ENCODE measurements at regions not wholly inside any gene's neighbourhood (a gene's known extent, or its start where the extent isn't known, plus 50 kb on each side); places are given as distances from the start of the nearest gene placed in this dataset.

DNA sequence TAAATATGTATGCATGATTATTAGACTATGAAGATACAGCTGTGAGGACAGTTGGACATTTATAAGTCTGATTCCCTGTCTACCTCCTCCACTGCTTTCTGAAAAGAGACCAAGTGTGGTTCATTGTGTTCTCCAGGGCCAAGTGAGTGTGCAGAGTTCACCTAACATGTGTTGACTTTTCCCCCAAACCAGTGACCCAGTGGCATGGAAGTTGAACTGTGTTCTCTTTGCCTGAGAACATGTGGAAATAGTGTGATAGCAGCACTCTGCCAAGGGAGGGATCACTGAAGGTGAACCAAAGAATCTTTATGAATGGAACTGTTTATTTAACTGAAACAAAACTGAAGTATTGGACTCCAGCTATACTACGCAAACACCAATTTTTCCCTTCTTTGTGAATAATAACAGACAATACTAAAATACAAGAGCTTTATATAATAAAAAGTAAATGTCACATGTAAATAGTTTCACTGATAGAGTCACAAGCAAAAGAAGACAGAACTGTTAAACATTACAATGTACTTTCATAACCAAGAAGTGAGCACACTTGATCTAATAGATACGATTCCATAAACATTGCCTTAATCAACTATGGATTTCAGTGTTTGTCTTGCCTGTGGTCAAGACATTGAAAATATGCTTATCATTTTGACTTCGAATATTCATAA lies 200.3 kb upstream of the FUT9 start (continued):
- TF ChIP-seq, protein P1, sequence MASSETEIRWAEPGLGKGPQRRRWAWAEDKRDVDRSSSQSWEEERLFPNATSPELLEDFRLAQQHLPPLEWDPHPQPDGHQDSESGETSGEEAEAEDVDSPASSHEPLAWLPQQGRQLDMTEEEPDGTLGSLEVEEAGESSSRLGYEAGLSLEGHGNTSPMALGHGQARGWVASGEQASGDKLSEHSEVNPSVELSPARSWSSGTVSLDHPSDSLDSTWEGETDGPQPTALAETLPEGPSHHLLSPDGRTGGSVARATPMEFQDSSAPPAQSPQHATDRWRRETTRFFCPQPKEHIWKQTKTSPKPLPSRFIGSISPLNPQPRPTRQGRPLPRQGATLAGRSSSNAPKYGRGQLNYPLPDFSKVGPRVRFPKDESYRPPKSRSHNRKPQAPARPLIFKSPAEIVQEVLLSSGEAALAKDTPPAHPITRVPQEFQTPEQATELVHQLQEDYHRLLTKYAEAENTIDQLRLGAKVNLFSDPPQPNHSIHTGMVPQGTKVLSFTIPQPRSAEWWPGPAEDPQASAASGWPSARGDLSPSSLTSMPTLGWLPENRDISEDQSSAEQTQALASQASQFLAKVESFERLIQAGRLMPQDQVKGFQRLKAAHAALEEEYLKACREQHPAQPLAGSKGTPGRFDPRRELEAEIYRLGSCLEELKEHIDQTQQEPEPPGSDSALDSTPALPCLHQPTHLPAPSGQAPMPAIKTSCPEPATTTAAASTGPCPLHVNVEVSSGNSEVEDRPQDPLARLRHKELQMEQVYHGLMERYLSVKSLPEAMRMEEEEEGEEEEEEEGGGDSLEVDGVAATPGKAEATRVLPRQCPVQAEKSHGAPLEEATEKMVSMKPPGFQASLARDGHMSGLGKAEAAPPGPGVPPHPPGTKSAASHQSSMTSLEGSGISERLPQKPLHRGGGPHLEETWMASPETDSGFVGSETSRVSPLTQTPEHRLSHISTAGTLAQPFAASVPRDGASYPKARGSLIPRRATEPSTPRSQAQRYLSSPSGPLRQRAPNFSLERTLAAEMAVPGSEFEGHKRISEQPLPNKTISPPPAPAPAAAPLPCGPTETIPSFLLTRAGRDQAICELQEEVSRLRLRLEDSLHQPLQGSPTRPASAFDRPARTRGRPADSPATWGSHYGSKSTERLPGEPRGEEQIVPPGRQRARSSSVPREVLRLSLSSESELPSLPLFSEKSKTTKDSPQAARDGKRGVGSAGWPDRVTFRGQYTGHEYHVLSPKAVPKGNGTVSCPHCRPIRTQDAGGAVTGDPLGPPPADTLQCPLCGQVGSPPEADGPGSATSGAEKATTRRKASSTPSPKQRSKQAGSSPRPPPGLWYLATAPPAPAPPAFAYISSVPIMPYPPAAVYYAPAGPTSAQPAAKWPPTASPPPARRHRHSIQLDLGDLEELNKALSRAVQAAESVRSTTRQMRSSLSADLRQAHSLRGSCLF (CRISPR knock-in tag; IDR thresholded peaks at IDR 0.05; ENCODE audit: borderline replicate concordance): no peak
- TF ChIP-seq ISX (CRISPR knock-in tag; conservative IDR thresholded peaks at IDR 0.05) (no peak), RAD51 (IDR thresholded peaks at IDR 0.05; ENCODE audit: borderline replicate concordance) (no peak), ZNF343 (CRISPR knock-in tag; IDR thresholded peaks at IDR 0.05) (no peak), ZNF33A (CRISPR knock-in tag; IDR thresholded peaks at IDR 0.05; ENCODE audit: borderline replicate concordance) (no peak), NFKB2 (CRISPR knock-in tag; IDR thresholded peaks at IDR 0.05; ENCODE audit: borderline replicate concordance) (no peak), ATF1 (CRISPR knock-in tag; IDR thresholded peaks at IDR 0.05) (peak; percentile 60; the same call in 1 of the 2 replicates), ZNF629 (CRISPR knock-in tag; conservative IDR thresholded peaks at IDR 0.05) (peak; percentile 74), YEATS4 (CRISPR knock-in tag; IDR thresholded peaks at IDR 0.05; ENCODE audit: borderline replicate concordance) (peak; percentile 60; the same call in 1 of the 2 replicates), ZNF709 (CRISPR knock-in tag; IDR thresholded peaks at IDR 0.05) (no peak), ZNF546 (CRISPR knock-in tag; conservative IDR thresholded peaks at IDR 0.05) (no peak), JARID2 (CRISPR knock-in tag; IDR thresholded peaks at IDR 0.05; ENCODE audit: insufficient replicate concordance) (peak; percentile 67)
- TF ChIP-seq, protein P2, sequence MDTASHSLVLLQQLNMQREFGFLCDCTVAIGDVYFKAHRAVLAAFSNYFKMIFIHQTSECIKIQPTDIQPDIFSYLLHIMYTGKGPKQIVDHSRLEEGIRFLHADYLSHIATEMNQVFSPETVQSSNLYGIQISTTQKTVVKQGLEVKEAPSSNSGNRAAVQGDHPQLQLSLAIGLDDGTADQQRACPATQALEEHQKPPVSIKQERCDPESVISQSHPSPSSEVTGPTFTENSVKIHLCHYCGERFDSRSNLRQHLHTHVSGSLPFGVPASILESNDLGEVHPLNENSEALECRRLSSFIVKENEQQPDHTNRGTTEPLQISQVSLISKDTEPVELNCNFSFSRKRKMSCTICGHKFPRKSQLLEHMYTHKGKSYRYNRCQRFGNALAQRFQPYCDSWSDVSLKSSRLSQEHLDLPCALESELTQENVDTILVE (CRISPR knock-in tag; IDR thresholded peaks at IDR 0.05): peak; percentile 88
- TF ChIP-seq, protein P3, sequence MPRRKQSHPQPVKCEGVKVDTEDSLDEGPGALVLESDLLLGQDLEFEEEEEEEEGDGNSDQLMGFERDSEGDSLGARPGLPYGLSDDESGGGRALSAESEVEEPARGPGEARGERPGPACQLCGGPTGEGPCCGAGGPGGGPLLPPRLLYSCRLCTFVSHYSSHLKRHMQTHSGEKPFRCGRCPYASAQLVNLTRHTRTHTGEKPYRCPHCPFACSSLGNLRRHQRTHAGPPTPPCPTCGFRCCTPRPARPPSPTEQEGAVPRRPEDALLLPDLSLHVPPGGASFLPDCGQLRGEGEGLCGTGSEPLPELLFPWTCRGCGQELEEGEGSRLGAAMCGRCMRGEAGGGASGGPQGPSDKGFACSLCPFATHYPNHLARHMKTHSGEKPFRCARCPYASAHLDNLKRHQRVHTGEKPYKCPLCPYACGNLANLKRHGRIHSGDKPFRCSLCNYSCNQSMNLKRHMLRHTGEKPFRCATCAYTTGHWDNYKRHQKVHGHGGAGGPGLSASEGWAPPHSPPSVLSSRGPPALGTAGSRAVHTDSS (CRISPR knock-in tag; conservative IDR thresholded peaks at IDR 0.05): no peak
- TF ChIP-seq, protein P4, sequence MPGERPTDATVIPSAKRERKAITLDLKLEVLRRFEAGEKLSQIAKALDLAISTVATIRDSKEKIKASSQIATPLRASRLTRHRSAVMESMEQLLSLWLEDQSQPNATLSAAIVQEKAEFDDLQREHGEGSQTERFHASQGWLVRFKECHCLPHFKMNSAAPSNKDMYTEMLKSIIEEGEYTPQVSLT (CRISPR knock-in tag; IDR thresholded peaks at IDR 0.05; ENCODE audit: borderline replicate concordance, low read depth): no peak
- TF ChIP-seq, protein P5, sequence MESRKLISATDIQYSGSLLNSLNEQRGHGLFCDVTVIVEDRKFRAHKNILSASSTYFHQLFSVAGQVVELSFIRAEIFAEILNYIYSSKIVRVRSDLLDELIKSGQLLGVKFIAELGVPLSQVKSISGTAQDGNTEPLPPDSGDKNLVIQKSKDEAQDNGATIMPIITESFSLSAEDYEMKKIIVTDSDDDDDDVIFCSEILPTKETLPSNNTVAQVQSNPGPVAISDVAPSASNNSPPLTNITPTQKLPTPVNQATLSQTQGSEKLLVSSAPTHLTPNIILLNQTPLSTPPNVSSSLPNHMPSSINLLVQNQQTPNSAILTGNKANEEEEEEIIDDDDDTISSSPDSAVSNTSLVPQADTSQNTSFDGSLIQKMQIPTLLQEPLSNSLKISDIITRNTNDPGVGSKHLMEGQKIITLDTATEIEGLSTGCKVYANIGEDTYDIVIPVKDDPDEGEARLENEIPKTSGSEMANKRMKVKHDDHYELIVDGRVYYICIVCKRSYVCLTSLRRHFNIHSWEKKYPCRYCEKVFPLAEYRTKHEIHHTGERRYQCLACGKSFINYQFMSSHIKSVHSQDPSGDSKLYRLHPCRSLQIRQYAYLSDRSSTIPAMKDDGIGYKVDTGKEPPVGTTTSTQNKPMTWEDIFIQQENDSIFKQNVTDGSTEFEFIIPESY (CRISPR knock-in tag; IDR thresholded peaks at IDR 0.05): peak; percentile 84

Measured in HepG2 (cell line).